ENCODE measurements at regions not wholly inside any gene's neighbourhood (a gene's known extent, or its start where the extent isn't known, plus 50 kb on each side); places are given as distances from the start of the nearest gene placed in this dataset.
A peak's percentile ranks its signal among the peaks of the same experiment; 100 is the strongest.

DNA sequence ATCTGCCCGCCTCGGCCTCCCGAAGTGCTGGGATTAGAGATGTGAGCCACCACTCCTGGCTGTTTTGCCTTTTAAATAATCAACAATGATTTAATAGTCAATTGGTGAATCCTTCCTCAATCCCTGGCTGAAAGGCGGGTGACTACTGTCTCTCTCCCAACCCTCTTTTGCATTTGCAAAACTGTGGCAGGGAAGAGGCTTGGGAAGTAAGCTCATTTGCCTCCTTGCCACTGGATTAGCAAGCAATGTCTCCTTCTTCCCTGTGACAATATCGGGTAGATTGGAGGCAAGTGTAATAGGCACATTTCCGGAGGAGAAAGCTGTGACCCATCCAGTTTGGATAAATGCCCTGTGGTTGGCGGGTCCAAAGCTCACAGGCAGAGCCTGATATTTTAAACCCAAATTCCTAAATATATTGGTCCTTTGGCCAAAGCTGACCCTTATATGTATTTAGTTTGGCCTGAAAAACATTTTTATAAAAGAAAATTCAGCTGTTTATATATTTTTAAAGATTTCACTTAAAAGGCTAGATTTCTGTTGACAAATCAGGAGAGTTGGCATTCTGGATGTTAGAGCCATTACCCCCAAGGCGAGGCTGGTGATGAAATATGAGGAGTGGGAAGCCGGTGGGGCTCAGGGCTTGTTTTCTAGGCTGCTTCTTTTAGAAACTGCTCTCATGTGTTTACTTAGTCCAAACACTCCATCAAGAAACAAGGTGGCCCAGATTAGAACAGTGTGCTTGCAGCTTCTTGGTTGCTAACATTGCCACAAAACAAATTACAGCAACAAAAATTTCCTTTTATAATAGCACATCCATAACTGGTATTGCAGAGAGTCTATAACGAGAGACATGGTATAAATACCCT is 646.9 kb upstream of the TMEM132C start:
- no peaks in the 10 kb centered on the region for H3K36me3 ChIP-seq (ENCODE audit: insufficient read depth)
- no peak overlapping the region for H3K27ac ChIP-seq (ENCODE audit: low read depth)
- H4K20me1 ChIP-seq (replicated peaks; ENCODE audit: insufficient read depth): no peaks in the 10 kb centered on the region
- DNase-seq (ENCODE audit: low spot score): peak; percentile 20
- H3K27me3 ChIP-seq (ENCODE audit: insufficient read depth): no peaks in the 10 kb centered on the region
- ATAC-seq: no peak
- TF ChIP-seq POLR2AphosphoS5 (IDR thresholded peaks at IDR 0.05; ENCODE audit: low read depth): no peak
- Mint-ChIP-seq H3K27ac (no peak overlapping the region), H3K9me3 (peaks cover 99% of the 10 kb centered on the region), H3K4me3 (no peak overlapping the region), H3K36me3 (ENCODE audit: low read depth) (peaks cover 43% of the 10 kb centered on the region), H3K27me3 (ENCODE audit: insufficient read depth, low read depth, poor library complexity) (peaks cover 8% of the 10 kb centered on the region), H3K4me1 (no peaks in the 10 kb centered on the region)
- no peaks in the 10 kb centered on the region for H3K9me2 ChIP-seq (ENCODE audit: insufficient read depth)
- H2AFZ ChIP-seq: peak overlapping the region; percentile 66; the same call in 1 of the 2 replicates
- peaks cover 20% of the 10 kb centered on the region for H3K4me1 ChIP-seq (ENCODE audit: insufficient read depth)
- no peaks in the 10 kb centered on the region for H3F3A ChIP-seq (replicated peaks; ENCODE audit: low read depth)
- H3K4me3 ChIP-seq: no peak overlapping the region
- 0 out of 2 replicates have a peak overlapping the region, but pooled peaks have one; percentile 24 for H3K4me2 ChIP-seq
- no peaks in the 10 kb centered on the region for H3K79me2 ChIP-seq (replicated peaks; ENCODE audit: insufficient read depth)

DNA sequence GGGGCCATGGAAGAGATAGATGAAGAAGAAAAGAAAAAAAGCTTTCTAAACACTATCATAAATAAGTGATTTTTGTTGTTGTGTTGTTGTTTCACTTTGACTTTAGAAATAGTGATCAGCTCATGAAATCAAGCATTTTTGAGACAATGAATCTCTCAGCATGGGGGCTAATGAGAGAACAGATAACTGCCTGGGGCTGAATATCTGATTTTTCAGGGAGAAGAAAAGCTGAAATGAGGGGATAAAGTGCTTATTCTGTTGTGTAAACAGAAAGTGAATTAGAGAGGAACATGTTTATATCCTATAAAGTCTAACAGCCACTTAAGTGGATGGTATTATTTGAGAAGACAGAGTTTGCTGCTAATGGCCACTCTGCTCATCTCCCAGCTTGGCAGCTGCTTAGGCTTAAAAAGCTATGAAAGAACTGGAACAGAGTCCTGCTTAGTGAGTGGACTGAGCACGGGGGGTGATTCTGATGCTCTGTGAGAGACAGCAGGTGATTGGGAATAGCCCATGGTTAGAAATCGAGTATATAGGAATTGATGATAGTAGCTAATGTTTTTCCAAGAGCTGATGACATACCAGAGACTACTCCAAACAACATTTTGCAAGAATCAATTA is 646.1 kb upstream of the TMEM132C start:
- no peaks in the 10 kb centered on the region for H4K20me1 ChIP-seq (replicated peaks; ENCODE audit: insufficient read depth)
- no peaks in the 10 kb centered on the region for H3K79me2 ChIP-seq (replicated peaks; ENCODE audit: insufficient read depth)
- no peaks in the 10 kb centered on the region for H3K27me3 ChIP-seq (ENCODE audit: insufficient read depth)
- DNase-seq (ENCODE audit: low spot score) (no peak), ATAC-seq (no peak)
- H3K4me3 ChIP-seq: no peak overlapping the region
- H3K27me3 Mint-ChIP-seq (ENCODE audit: insufficient read depth, low read depth, poor library complexity): peaks cover 8% of the 10 kb centered on the region
- no peak overlapping the region for H2AFZ ChIP-seq
- H3F3A ChIP-seq (replicated peaks; ENCODE audit: low read depth): no peaks in the 10 kb centered on the region
- H3K9me3 Mint-ChIP-seq: peaks cover 99% of the 10 kb centered on the region
- H3K4me1 ChIP-seq (ENCODE audit: insufficient read depth): peaks cover 20% of the 10 kb centered on the region
- no peaks in the 10 kb centered on the region for H3K9me2 ChIP-seq (ENCODE audit: insufficient read depth)
- no peaks in the 10 kb centered on the region for H3K4me1 Mint-ChIP-seq
- H3K4me3 Mint-ChIP-seq: no peak overlapping the region
- no peak overlapping the region for H3K27ac ChIP-seq (ENCODE audit: low read depth)
- H3K4me2 ChIP-seq: 0 out of 2 replicates have a peak overlapping the region, but pooled peaks have one; percentile 24
- no peak overlapping the region for H3K27ac Mint-ChIP-seq
- peaks cover 43% of the 10 kb centered on the region for H3K36me3 Mint-ChIP-seq (ENCODE audit: low read depth)
- no peaks in the 10 kb centered on the region for H3K36me3 ChIP-seq (ENCODE audit: insufficient read depth)
- TF ChIP-seq POLR2AphosphoS5 (IDR thresholded peaks at IDR 0.05; ENCODE audit: low read depth): no peak
- no peak for TF ChIP-seq JUNB (IDR thresholded peaks at IDR 0.05; ENCODE audit: unreplicated experiment)
- TF ChIP-seq, protein P1, sequence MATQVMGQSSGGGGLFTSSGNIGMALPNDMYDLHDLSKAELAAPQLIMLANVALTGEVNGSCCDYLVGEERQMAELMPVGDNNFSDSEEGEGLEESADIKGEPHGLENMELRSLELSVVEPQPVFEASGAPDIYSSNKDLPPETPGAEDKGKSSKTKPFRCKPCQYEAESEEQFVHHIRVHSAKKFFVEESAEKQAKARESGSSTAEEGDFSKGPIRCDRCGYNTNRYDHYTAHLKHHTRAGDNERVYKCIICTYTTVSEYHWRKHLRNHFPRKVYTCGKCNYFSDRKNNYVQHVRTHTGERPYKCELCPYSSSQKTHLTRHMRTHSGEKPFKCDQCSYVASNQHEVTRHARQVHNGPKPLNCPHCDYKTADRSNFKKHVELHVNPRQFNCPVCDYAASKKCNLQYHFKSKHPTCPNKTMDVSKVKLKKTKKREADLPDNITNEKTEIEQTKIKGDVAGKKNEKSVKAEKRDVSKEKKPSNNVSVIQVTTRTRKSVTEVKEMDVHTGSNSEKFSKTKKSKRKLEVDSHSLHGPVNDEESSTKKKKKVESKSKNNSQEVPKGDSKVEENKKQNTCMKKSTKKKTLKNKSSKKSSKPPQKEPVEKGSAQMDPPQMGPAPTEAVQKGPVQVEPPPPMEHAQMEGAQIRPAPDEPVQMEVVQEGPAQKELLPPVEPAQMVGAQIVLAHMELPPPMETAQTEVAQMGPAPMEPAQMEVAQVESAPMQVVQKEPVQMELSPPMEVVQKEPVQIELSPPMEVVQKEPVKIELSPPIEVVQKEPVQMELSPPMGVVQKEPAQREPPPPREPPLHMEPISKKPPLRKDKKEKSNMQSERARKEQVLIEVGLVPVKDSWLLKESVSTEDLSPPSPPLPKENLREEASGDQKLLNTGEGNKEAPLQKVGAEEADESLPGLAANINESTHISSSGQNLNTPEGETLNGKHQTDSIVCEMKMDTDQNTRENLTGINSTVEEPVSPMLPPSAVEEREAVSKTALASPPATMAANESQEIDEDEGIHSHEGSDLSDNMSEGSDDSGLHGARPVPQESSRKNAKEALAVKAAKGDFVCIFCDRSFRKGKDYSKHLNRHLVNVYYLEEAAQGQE (IDR thresholded peaks at IDR 0.05; ENCODE audit: unreplicated experiment): no peak
- TF ChIP-seq ZNF114 (CRISPR knock-in tag; IDR thresholded peaks at IDR 0.05): no peak
- TF ChIP-seq CREB1 (CRISPR knock-in tag; IDR thresholded peaks at IDR 0.05; ENCODE audit: low read depth): no peak
- TF ChIP-seq NANOG (IDR thresholded peaks at IDR 0.05; ENCODE audit: borderline replicate concordance): no peak
- no peak for TF ChIP-seq STAT1 (IDR thresholded peaks at IDR 0.05; ENCODE audit: unreplicated experiment)
- no peak for TF ChIP-seq EZH2phosphoT487 (IDR thresholded peaks at IDR 0.05; ENCODE audit: unreplicated experiment)
- TF ChIP-seq, protein P2, sequence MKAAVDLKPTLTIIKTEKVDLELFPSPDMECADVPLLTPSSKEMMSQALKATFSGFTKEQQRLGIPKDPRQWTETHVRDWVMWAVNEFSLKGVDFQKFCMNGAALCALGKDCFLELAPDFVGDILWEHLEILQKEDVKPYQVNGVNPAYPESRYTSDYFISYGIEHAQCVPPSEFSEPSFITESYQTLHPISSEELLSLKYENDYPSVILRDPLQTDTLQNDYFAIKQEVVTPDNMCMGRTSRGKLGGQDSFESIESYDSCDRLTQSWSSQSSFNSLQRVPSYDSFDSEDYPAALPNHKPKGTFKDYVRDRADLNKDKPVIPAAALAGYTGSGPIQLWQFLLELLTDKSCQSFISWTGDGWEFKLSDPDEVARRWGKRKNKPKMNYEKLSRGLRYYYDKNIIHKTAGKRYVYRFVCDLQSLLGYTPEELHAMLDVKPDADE (IDR thresholded peaks at IDR 0.05): no peak
- TF ChIP-seq, protein P3, sequence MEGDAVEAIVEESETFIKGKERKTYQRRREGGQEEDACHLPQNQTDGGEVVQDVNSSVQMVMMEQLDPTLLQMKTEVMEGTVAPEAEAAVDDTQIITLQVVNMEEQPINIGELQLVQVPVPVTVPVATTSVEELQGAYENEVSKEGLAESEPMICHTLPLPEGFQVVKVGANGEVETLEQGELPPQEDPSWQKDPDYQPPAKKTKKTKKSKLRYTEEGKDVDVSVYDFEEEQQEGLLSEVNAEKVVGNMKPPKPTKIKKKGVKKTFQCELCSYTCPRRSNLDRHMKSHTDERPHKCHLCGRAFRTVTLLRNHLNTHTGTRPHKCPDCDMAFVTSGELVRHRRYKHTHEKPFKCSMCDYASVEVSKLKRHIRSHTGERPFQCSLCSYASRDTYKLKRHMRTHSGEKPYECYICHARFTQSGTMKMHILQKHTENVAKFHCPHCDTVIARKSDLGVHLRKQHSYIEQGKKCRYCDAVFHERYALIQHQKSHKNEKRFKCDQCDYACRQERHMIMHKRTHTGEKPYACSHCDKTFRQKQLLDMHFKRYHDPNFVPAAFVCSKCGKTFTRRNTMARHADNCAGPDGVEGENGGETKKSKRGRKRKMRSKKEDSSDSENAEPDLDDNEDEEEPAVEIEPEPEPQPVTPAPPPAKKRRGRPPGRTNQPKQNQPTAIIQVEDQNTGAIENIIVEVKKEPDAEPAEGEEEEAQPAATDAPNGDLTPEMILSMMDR (conservative IDR thresholded peaks at IDR 0.05; ENCODE audit: low read depth in 2 of 2): no peak
